Fibroblast of lung (primary cell): ENCODE measurements at regions not wholly inside any gene's neighbourhood (a gene's known extent, or its start where the extent isn't known, plus 50 kb on each side); places are given as distances from the start of the nearest gene placed in this dataset.
"Not testable (repeated sequence)": the region's sequence is repeated elsewhere in the genome, so short reads cannot be mapped to it uniquely, and the experiment has no call there.

Experiments used
- DNase-seq, 2 donors: peaks; one replicate each; pipeline versions ENCODE4 v3.0.0 to v3.0.0-alpha.2; 2010; ENCODE audit warnings: low read depth in 2 of 2
- H2AFZ ChIP-seq: 2 replicates; pipeline ENCODE4 v1.5.1; 2012; ENCODE audit warnings: low read length, control low read depth, inconsistent platforms
- H3K27ac ChIP-seq: 2 replicates; pipeline ENCODE4 v1.5.1; 2011; ENCODE audit warnings: low read length, control low read depth; ENCODE audit not compliant: insufficient read depth
- H3K27me3 ChIP-seq: 2 replicates; pipeline ENCODE4 v1.5.1; 2011; ENCODE audit warnings: mild to moderate bottlenecking, low read length; ENCODE audit not compliant: control insufficient read depth, insufficient read depth
- H3K36me3 ChIP-seq: 2 replicates; pipeline ENCODE4 v1.5.1; 2011; ENCODE audit warnings: low read length; ENCODE audit not compliant: control insufficient read depth, insufficient read depth
- H3K4me1 ChIP-seq: 2 replicates; pipeline ENCODE4 v1.5.1; 2011; ENCODE audit warnings: low read length; ENCODE audit not compliant: control insufficient read depth, insufficient read depth; ENCODE audit errors: extremely low read depth
- H3K4me2 ChIP-seq: 2 replicates; pipeline ENCODE4 v1.5.1; 2011; ENCODE audit warnings: low read length, control low read depth; ENCODE audit not compliant: insufficient read depth; ENCODE audit errors: extremely low read depth
- H3K4me3 ChIP-seq, 4 experiments: fragments of 200-600 bp in 1 of 4; sonication (generic) in 1 of 4; replicated peaks in 1 of 4; 2 replicates each; pipeline ENCODE4 v1.5.1; 2011 to 2016; ENCODE audit warnings: low read length in 4 of 4, low read depth in 3 of 4, mild to moderate bottlenecking in 3 of 4, control low read depth in 2 of 4, inconsistent platforms in 1 of 4, mixed read lengths in 1 of 4; ENCODE audit not compliant: insufficient read depth in 1 of 4; ENCODE audit errors: control extremely low read depth in 1 of 4
- H3K79me2 ChIP-seq: 2 replicates; pipeline ENCODE4 v1.5.1; 2012; ENCODE audit warnings: mild to moderate bottlenecking, low read length, inconsistent platforms; ENCODE audit not compliant: control insufficient read depth, insufficient read depth
- H3K9ac ChIP-seq: 2 replicates; pipeline ENCODE4 v1.5.1; 2011; ENCODE audit warnings: mild to moderate bottlenecking, low read length, control low read depth; ENCODE audit not compliant: insufficient read depth
- H3K9me3 ChIP-seq: 2 replicates; pipeline ENCODE4 v1.5.1; 2012; ENCODE audit warnings: low read depth, low read length; ENCODE audit not compliant: control insufficient read depth, insufficient read depth
- H4K20me1 ChIP-seq: 2 replicates; pipeline ENCODE4 v1.5.1; 2011; ENCODE audit warnings: low read length; ENCODE audit not compliant: control insufficient read depth, insufficient read depth; ENCODE audit errors: extremely low read depth
- EZH2 ChIP-seq: IDR thresholded peaks from 2 replicates; pipeline ENCODE4 v1.5.1; 2012; ENCODE audit warnings: low read length, control low read depth, mild to moderate bottlenecking; ENCODE audit errors: missing control alignments
- TF ChIP-seq, protein P1 (sequence below), 2 donors: IDR thresholded peaks in 1 of 2; conservative IDR thresholded peaks in 1 of 2; 1 replicate in 1 of 2; 2 replicates in 1 of 2; pipeline ENCODE4 v1.5.1; 2011 to 2012; ENCODE audit warnings: low read length in 2 of 2, control low read depth in 1 of 2, inconsistent platforms in 1 of 2, low read depth in 1 of 2, mild to moderate bottlenecking in 1 of 2

DNA sequence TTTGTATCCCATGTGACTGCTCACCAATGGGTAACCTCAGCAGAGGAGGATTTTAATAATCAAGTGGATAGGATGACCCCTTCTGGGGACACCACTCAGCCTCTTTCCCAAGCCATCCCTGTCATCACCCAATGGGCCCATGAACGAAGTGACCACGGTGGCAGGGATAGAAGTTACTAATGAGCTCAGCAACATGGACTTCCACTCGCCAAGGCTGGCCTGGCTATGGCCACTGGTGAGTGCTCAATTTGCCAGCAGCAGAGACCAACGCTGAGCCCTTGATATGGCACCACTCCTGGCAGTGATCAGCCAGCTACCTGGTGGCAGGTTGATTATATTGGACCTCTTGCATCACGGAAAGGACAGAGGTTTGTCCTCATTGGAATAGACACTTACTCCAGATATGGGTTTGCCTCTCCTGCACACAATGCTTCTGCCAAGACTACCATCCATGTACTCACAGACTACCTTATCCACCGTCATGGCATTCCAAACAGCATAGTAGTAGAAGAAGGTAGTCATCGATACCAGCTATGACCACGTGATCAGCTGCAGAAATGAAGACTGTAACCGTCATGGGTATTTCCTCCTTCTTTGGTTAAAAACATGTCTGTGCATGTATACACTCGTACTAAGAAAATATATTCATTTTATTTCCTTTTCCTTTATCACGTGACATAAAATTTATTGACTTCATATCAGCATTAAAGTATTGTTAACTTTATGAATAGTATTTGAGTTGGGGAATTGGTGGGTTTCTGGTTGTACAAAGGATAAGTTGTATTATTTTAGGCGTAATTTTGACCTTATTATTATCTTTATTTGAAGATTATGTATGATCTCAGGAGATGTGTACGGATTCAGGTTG lies 562.6 kb downstream of the PTPRU start:
- no peaks in the 10 kb centered on the region for H4K20me1 ChIP-seq
- TF ChIP-seq, protein P1, sequence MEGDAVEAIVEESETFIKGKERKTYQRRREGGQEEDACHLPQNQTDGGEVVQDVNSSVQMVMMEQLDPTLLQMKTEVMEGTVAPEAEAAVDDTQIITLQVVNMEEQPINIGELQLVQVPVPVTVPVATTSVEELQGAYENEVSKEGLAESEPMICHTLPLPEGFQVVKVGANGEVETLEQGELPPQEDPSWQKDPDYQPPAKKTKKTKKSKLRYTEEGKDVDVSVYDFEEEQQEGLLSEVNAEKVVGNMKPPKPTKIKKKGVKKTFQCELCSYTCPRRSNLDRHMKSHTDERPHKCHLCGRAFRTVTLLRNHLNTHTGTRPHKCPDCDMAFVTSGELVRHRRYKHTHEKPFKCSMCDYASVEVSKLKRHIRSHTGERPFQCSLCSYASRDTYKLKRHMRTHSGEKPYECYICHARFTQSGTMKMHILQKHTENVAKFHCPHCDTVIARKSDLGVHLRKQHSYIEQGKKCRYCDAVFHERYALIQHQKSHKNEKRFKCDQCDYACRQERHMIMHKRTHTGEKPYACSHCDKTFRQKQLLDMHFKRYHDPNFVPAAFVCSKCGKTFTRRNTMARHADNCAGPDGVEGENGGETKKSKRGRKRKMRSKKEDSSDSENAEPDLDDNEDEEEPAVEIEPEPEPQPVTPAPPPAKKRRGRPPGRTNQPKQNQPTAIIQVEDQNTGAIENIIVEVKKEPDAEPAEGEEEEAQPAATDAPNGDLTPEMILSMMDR (conservative IDR thresholded peaks at IDR 0.05 in 1 of 2, IDR thresholded peaks at IDR 0.05 in 1 of 2; ENCODE audit: low read depth in 1 of 2, low read length in 2 of 2): no peak
- no peak for TF ChIP-seq EZH2
- H3K9ac ChIP-seq: no peak overlapping the region
- no peaks in the 10 kb centered on the region for H3K9me3 ChIP-seq
- no peak overlapping the region for H2AFZ ChIP-seq
- no peaks in the 10 kb centered on the region for H3K27me3 ChIP-seq
- H3K27ac ChIP-seq: no peak overlapping the region
- H3K4me2 ChIP-seq: no peak overlapping the region
- no peak overlapping the region for H3K4me3 ChIP-seq
- H3K36me3 ChIP-seq: no peaks in the 10 kb centered on the region
- no peaks in the 10 kb centered on the region for H3K4me1 ChIP-seq
- no peak for DNase-seq
- no peaks in the 10 kb centered on the region for H3K79me2 ChIP-seq

DNA sequence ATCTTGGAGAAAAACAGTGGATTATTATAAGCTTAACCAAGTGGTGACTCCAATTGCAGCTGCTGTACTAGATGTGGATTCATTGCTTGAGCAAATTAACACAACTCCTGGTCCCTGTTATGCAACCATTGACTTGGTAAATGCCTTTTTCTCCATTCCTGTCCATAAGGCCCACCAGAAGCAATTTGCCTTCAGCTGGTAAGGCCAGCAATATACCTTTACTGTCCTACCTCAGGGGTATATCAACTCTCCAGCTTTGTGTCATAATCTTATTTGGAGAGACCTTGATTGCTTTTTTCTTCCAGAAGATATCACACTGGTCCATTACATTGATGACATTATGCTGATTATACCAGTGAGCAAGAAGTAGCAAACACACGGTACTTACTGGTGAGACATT lies 560.8 kb downstream of the PTPRU start:
- H3K79me2 ChIP-seq, DNase-seq, H3K9ac ChIP-seq, H3K9me3 ChIP-seq, H3K27ac ChIP-seq, H2AFZ ChIP-seq, H3K4me3 ChIP-seq, H4K20me1 ChIP-seq, H3K27me3 ChIP-seq, H3K4me2 ChIP-seq, H3K4me1 ChIP-seq, H3K36me3 ChIP-seq: not testable (repeated sequence)

DNA sequence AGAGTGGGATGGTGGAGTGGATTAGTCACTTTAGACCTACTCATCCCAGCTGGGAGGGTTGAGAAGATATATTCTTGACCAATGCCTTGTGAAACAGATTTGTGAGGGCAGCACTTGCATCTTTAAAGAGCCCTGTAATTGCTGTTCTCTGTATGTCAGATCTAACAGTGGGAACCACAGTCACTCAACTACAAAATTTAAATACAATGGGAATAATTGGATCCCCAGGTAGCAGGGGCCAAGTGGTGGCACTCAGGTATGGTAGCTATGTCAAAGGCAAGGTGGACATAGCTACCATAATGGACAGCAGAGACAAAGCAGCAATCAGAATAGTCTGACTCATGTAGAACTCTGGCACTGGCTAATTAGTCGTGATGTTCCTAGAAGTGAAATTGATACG lies 559.6 kb downstream of the PTPRU start:
- H3K4me3 ChIP-seq, H3K9ac ChIP-seq, H4K20me1 ChIP-seq, H3K79me2 ChIP-seq, H3K4me1 ChIP-seq, H3K27ac ChIP-seq, DNase-seq, H2AFZ ChIP-seq, H3K27me3 ChIP-seq, H3K9me3 ChIP-seq, H3K36me3 ChIP-seq, H3K4me2 ChIP-seq: not testable (repeated sequence)

DNA sequence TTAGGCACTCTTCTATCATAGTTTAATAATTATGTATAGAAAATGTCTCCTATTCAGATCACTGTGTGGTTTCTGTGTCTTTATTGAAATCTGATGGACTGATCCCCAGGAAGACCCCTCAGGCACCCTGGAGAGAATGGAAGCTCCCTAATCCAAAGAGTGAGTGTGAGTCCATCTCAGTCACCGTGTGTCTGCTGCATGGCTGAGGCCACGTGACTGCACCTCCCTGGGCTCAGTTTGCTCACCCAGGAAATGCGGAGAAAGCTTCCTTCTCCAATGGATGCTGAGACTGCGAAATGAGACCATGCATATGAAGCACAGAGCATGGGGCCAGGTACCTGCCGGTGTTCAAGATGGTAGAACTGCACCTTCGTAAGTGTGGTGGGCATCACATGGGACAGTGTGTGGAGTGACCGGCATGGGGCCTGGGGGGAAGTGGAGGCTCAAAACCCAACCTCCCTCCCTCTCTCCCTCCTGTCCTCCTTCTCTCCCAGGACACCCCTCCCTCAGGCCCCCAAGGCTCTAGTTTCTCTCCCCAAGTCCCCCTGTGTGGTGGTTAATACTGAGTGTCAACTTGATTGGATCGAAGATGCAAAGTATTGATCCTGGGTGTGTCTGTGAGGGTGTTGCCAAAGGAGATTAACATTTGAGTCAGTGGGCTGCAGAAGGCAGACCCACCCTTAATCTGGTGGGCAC lies 557.5 kb downstream of the PTPRU start:
- DNase-seq: no peak
- Histone ChIP-seq H2AFZ (no peak overlapping the region), H3K27me3 (no peaks in the 10 kb centered on the region), H3K79me2 (no peaks in the 10 kb centered on the region), H3K4me3 (no peak overlapping the region), H3K4me1 (no peaks in the 10 kb centered on the region), H4K20me1 (no peaks in the 10 kb centered on the region), H3K4me2 (no peak overlapping the region), H3K9ac (no peak overlapping the region), H3K36me3 (no peaks in the 10 kb centered on the region), H3K9me3 (no peaks in the 10 kb centered on the region), H3K27ac (no peak overlapping the region)
- no peak for TF ChIP-seq EZH2
- TF ChIP-seq, protein P1 (conservative IDR thresholded peaks at IDR 0.05 in 1 of 2, IDR thresholded peaks at IDR 0.05 in 1 of 2; ENCODE audit: low read depth in 1 of 2, low read length in 2 of 2): no peak
